ENCODE measurements at regions not wholly inside any gene's neighbourhood (a gene's known extent, or its start where the extent isn't known, plus 50 kb on each side); places are given as distances from the start of the nearest gene placed in this dataset.

DNA sequence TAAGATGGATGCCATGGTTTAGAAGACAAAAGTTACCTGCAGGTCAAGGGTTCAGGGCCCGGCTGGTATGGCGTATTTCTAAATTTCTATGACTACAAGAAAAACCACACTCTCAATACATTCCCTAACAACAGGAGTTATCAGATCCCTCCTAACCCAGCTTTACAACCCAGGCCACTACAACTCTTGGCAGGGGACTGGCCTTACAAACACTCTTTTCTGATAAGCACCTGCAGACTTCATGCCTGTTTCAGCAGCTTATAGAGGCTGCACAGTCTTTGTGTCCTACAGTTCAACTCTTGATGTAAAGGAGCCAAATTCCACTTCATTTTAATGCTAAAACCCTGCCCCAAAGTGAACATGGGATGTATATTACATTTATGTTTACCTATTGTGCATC is 461.4 kb downstream of the SIPA1L2 start:
- TF ChIP-seq, protein P1, sequence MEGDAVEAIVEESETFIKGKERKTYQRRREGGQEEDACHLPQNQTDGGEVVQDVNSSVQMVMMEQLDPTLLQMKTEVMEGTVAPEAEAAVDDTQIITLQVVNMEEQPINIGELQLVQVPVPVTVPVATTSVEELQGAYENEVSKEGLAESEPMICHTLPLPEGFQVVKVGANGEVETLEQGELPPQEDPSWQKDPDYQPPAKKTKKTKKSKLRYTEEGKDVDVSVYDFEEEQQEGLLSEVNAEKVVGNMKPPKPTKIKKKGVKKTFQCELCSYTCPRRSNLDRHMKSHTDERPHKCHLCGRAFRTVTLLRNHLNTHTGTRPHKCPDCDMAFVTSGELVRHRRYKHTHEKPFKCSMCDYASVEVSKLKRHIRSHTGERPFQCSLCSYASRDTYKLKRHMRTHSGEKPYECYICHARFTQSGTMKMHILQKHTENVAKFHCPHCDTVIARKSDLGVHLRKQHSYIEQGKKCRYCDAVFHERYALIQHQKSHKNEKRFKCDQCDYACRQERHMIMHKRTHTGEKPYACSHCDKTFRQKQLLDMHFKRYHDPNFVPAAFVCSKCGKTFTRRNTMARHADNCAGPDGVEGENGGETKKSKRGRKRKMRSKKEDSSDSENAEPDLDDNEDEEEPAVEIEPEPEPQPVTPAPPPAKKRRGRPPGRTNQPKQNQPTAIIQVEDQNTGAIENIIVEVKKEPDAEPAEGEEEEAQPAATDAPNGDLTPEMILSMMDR (IDR thresholded peaks at IDR 0.05), result no peak
- TF ChIP-seq ZFX (IDR thresholded peaks at IDR 0.05; ENCODE audit: borderline replicate concordance), result no peak

All from 22Rv1 (cell line).